GM23338 (cell line): ENCODE measurements at regions not wholly inside any gene's neighbourhood (a gene's known extent, or its start where the extent isn't known, plus 50 kb on each side); places are given as distances from the start of the nearest gene placed in this dataset.

Experiments
- ATAC-seq: fragments of 200-7000 bp; cut with Tn5 transposase; 3 replicates; pipeline ENCODE4 v1.9.1; 2020
- DNase-seq: peaks from one replicate; pipeline ENCODE4 v3.0.0-alpha.2; 2015; ENCODE audit warnings: low spot score
- H2AFZ ChIP-seq: fragments of 200-600 bp; sonication (generic); 2 replicates; pipeline ENCODE4 v1.8.0; 2016; ENCODE audit warnings: antibody characterized with exemption, mild to moderate bottlenecking, moderate library complexity
- H3F3A ChIP-seq: fragments of 200-600 bp; sonication (generic); replicated peaks from 2 replicates; pipeline ENCODE4 v1.8.0; 2017; ENCODE audit warnings: antibody characterized with exemption, mixed run types, low read depth
- H3K27ac ChIP-seq: fragments of 200-600 bp; sonication (generic); 2 replicates; pipeline ENCODE4 v1.6.1; 2016; ENCODE audit warnings: low read depth
- H3K27me3 ChIP-seq: fragments of 200-600 bp; sonication (generic); 2 replicates; pipeline ENCODE4 v1.8.0; 2016; ENCODE audit warnings: mild to moderate bottlenecking, mixed run types, moderate library complexity; ENCODE audit not compliant: insufficient read depth
- H3K36me3 ChIP-seq: fragments of 200-600 bp; sonication (generic); 2 replicates; pipeline ENCODE4 v1.8.0; 2016; ENCODE audit warnings: mild to moderate bottlenecking; ENCODE audit not compliant: insufficient read depth
- H3K4me1 ChIP-seq: fragments of 200-600 bp; sonication (generic); 2 replicates; pipeline ENCODE4 v1.8.0; 2016; ENCODE audit warnings: mild to moderate bottlenecking, moderate library complexity; ENCODE audit not compliant: insufficient read depth
- H3K4me2 ChIP-seq: fragments of 200-600 bp; sonication (generic); 2 replicates; pipeline ENCODE4 v1.7.1; 2017; ENCODE audit warnings: mixed run types
- H3K4me3 ChIP-seq: fragments of 200-600 bp; sonication (generic); 2 replicates; pipeline ENCODE4 v1.6.1; 2016; ENCODE audit warnings: mixed run types
- H3K79me2 ChIP-seq: fragments of 200-600 bp; sonication (generic); replicated peaks from 2 replicates; pipeline ENCODE4 v1.8.0; 2017; ENCODE audit warnings: mild to moderate bottlenecking; ENCODE audit not compliant: insufficient read depth
- H3K9me2 ChIP-seq: fragments of 200-600 bp; sonication (generic); 2 replicates; pipeline ENCODE4 v1.8.0; 2017; ENCODE audit not compliant: insufficient read depth
- H4K20me1 ChIP-seq: fragments of 200-600 bp; sonication (generic); replicated peaks from 2 replicates; pipeline ENCODE4 v1.8.0; 2017; ENCODE audit warnings: mild to moderate bottlenecking; ENCODE audit not compliant: insufficient read depth
- H3K27ac Mint-ChIP-seq: 2 replicates; pipeline ENCODE4 v1.8.0; 2020; ENCODE audit warnings: inconsistent platforms, mild to moderate bottlenecking, moderate library complexity, mixed read lengths
- H3K27me3 Mint-ChIP-seq: 3 replicates; pipeline ENCODE4 v1.8.0; 2022; ENCODE audit warnings: low read depth, mild to moderate bottlenecking, moderate library complexity, mixed read lengths, inconsistent platforms; ENCODE audit not compliant: insufficient read depth, poor library complexity
- H3K36me3 Mint-ChIP-seq: 3 replicates; pipeline ENCODE4 v1.8.0; 2021; ENCODE audit warnings: low read depth, mild to moderate bottlenecking, inconsistent platforms, moderate library complexity, mixed read lengths
- H3K4me1 Mint-ChIP-seq: 3 replicates; pipeline ENCODE4 v1.8.0; 2020; ENCODE audit warnings: mild to moderate bottlenecking, inconsistent platforms, mixed read lengths
- H3K4me3 Mint-ChIP-seq: 3 replicates; pipeline ENCODE4 v1.8.0; 2021; ENCODE audit warnings: moderate library complexity, mild to moderate bottlenecking, inconsistent platforms, mixed read lengths
- H3K9me3 Mint-ChIP-seq: 3 replicates; pipeline ENCODE4 v1.8.0; 2020; ENCODE audit warnings: moderate library complexity, mild to moderate bottlenecking, inconsistent platforms, mixed read lengths
- CREB1 ChIP-seq: fragments of 250-450 bp; sonication (Bioruptor Pico); IDR thresholded peaks from 2 replicates; pipeline ENCODE4 v1.5.0; 2020; ENCODE audit warnings: low read depth, mild to moderate bottlenecking, moderate library complexity
- EZH2 ChIP-seq: fragments of 200-600 bp; sonication (generic); IDR thresholded peaks from one replicate; pipeline ENCODE4 v1.8.0; 2017; ENCODE audit warnings: antibody characterized with exemption, mild to moderate bottlenecking, low read depth; ENCODE audit not compliant: unreplicated experiment
- EZH2phosphoT487 ChIP-seq: fragments of 200-600 bp; sonication (generic); IDR thresholded peaks from one replicate; pipeline ENCODE4 v1.8.1; 2018; ENCODE audit warnings: antibody characterized with exemption; ENCODE audit not compliant: unreplicated experiment
- JUNB ChIP-seq: IDR thresholded peaks from one replicate; pipeline ENCODE4 v1.6.1; 2016; ENCODE audit warnings: antibody characterized with exemption; ENCODE audit not compliant: unreplicated experiment
- NANOG ChIP-seq: IDR thresholded peaks from 2 replicates; pipeline ENCODE4 v1.6.1; 2016; ENCODE audit warnings: antibody characterized with exemption, borderline replicate concordance
- POLR2AphosphoS5 ChIP-seq: IDR thresholded peaks from 2 replicates; pipeline ENCODE4 v1.6.1; 2016; ENCODE audit warnings: antibody characterized with exemption, low read depth
- STAT1 ChIP-seq: IDR thresholded peaks from one replicate; pipeline ENCODE4 v1.6.1; 2016; ENCODE audit warnings: antibody characterized with exemption; ENCODE audit not compliant: unreplicated experiment
- ZNF114 ChIP-seq: fragments of 250-450 bp; sonication (Bioruptor Pico); IDR thresholded peaks from 2 replicates; pipeline ENCODE4 v1.5.0; 2020; ENCODE audit warnings: mild to moderate bottlenecking, moderate library complexity
- ZNF331 ChIP-seq: fragments of 250-450 bp; sonication (Bioruptor Pico); IDR thresholded peaks from 2 replicates; pipeline ENCODE4 v1.5.0; 2020; ENCODE audit warnings: low read depth, mild to moderate bottlenecking, moderate library complexity
- TF ChIP-seq, protein P1 (sequence below): IDR thresholded peaks from one replicate; pipeline ENCODE4 v1.6.1; 2018; ENCODE audit warnings: antibody characterized with exemption; ENCODE audit not compliant: unreplicated experiment
- TF ChIP-seq, protein P2 (sequence below): fragments of 250-450 bp; sonication (Bioruptor Pico); IDR thresholded peaks from 2 replicates; pipeline ENCODE4 v1.5.0; 2020; ENCODE audit warnings: mild to moderate bottlenecking, moderate library complexity

DNA sequence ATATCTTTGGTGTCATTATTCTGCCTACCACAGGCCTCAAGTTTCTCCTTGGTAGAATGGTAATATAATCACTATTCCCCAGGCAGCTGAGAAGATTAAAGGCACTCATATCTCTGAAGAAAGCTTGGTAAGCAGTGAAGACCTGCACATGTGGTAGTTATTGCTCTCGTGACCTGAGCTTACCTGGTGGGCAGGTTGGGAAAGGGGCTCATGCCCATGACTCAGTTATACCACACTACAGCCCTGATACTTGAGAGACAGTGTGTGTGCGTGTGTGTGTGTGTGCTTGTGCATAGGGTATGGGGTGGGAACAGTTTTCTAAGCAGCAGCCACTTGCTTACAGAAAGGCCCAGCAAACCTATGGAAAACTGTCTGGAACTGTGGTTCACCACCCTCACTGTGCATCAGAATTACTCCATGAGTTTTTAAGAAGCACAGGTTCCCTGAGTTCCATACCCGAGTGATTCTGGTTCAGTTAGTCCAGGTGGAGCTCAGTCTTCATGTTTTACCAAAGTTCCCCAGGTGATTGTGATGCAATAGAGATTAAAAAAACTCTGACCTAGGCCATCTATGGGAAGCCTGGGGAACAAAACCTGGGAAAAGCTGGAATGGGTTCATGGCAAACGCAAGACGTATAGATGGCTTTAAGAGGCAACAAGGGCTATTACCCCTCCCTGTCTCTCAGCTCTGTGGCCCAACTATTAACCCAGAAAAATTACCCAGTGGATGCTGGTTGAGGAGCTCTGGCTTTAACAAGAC lies 79.0 kb upstream of the ZBED5 start:
- Histone ChIP-seq H3K36me3 (no peaks in the 10 kb centered on the region), H3K4me2 (no peak overlapping the region), H3K79me2 (no peaks in the 10 kb centered on the region), H2AFZ (peak overlapping the region; percentile 69), H3K4me3 (no peak overlapping the region), H3K9me2 (0 out of 2 replicates have a peak, but pooled peaks cover 5% of the 10 kb centered on the region), H3K27ac (no peak overlapping the region), H3K27me3 (no peaks in the 10 kb centered on the region), H4K20me1 (no peaks in the 10 kb centered on the region), H3F3A (no peaks in the 10 kb centered on the region), H3K4me1 (peaks cover 9% of the 10 kb centered on the region; the same call in 1 of the 2 replicates)
- Mint-ChIP-seq H3K36me3 (no peaks in the 10 kb centered on the region), H3K27me3 (peaks cover 1% of the 10 kb centered on the region), H3K4me1 (peaks cover 14% of the 10 kb centered on the region), H3K4me3 (no peak overlapping the region), H3K27ac (no peak overlapping the region), H3K9me3 (peaks cover 4% of the 10 kb centered on the region; the same call in 1 of the 3 replicates)
- ATAC-seq (no peak), DNase-seq (no peak)
- TF ChIP-seq CREB1 (CRISPR knock-in tag), result no peak
- no peak for TF ChIP-seq POLR2AphosphoS5
- TF ChIP-seq JUNB, result no peak

DNA sequence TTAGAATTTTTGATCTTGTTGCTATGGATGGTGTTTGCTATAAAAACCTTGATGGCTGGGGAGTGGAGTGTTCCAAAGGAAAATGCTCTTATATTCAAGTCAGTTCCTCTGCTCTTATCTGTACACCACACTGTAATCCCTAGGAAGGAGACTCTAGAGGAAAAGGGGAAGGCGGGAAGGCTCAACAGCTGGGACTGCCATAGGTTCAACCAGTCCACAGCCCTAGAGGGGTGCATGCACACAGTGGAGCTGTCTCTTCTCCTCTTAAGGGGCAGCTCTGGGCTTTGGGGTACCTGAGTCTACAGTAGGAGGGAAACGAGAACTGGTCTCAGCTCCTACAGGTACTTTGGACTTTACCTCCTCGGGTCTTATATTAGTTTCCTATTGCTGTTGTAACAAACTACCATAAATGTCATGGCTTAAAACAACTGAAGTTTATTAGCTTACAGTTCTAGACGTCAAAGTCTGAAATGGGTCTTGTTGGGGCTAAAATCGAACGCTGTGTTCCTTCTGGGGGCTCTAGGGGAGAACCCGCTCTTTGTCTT lies 77.2 kb upstream of the ZBED5 start:
- Histone ChIP-seq H2AFZ (no peak overlapping the region), H3K36me3 (no peaks in the 10 kb centered on the region), H3K4me2 (peak overlapping the region; percentile 75; the same call in 1 of the 2 replicates), H3K27me3 (peaks cover 6% of the 10 kb centered on the region), H3K4me1 (peaks cover 9% of the 10 kb centered on the region), H3K79me2 (no peaks in the 10 kb centered on the region), H3K9me2 (0 out of 2 replicates have a peak, but pooled peaks cover 5% of the 10 kb centered on the region), H3F3A (no peaks in the 10 kb centered on the region), H3K4me3 (peak overlapping the region; percentile 57), H4K20me1 (no peaks in the 10 kb centered on the region), H3K27ac (no peak overlapping the region)
- peaks cover 19% of the 10 kb centered on the region for H3K4me1 Mint-ChIP-seq
- DNase-seq (no peak), ATAC-seq (no peak)
- H3K4me3 Mint-ChIP-seq, result peak overlapping the region; percentile 81
- H3K36me3 Mint-ChIP-seq, result no peaks in the 10 kb centered on the region
- H3K9me3 Mint-ChIP-seq, result peaks cover 4% of the 10 kb centered on the region; the same call in 1 of the 3 replicates
- H3K27me3 Mint-ChIP-seq, result peaks cover 9% of the 10 kb centered on the region
- no peak overlapping the region for H3K27ac Mint-ChIP-seq
- TF ChIP-seq NANOG (no peak), EZH2 (no peak), ZNF114 (CRISPR knock-in tag) (no peak), CREB1 (CRISPR knock-in tag) (no peak), EZH2phosphoT487 (no peak), POLR2AphosphoS5 (no peak), JUNB (no peak), ZNF331 (CRISPR knock-in tag) (no peak), STAT1 (no peak)
- TF ChIP-seq, protein P1, sequence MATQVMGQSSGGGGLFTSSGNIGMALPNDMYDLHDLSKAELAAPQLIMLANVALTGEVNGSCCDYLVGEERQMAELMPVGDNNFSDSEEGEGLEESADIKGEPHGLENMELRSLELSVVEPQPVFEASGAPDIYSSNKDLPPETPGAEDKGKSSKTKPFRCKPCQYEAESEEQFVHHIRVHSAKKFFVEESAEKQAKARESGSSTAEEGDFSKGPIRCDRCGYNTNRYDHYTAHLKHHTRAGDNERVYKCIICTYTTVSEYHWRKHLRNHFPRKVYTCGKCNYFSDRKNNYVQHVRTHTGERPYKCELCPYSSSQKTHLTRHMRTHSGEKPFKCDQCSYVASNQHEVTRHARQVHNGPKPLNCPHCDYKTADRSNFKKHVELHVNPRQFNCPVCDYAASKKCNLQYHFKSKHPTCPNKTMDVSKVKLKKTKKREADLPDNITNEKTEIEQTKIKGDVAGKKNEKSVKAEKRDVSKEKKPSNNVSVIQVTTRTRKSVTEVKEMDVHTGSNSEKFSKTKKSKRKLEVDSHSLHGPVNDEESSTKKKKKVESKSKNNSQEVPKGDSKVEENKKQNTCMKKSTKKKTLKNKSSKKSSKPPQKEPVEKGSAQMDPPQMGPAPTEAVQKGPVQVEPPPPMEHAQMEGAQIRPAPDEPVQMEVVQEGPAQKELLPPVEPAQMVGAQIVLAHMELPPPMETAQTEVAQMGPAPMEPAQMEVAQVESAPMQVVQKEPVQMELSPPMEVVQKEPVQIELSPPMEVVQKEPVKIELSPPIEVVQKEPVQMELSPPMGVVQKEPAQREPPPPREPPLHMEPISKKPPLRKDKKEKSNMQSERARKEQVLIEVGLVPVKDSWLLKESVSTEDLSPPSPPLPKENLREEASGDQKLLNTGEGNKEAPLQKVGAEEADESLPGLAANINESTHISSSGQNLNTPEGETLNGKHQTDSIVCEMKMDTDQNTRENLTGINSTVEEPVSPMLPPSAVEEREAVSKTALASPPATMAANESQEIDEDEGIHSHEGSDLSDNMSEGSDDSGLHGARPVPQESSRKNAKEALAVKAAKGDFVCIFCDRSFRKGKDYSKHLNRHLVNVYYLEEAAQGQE, result no peak
- TF ChIP-seq, protein P2, sequence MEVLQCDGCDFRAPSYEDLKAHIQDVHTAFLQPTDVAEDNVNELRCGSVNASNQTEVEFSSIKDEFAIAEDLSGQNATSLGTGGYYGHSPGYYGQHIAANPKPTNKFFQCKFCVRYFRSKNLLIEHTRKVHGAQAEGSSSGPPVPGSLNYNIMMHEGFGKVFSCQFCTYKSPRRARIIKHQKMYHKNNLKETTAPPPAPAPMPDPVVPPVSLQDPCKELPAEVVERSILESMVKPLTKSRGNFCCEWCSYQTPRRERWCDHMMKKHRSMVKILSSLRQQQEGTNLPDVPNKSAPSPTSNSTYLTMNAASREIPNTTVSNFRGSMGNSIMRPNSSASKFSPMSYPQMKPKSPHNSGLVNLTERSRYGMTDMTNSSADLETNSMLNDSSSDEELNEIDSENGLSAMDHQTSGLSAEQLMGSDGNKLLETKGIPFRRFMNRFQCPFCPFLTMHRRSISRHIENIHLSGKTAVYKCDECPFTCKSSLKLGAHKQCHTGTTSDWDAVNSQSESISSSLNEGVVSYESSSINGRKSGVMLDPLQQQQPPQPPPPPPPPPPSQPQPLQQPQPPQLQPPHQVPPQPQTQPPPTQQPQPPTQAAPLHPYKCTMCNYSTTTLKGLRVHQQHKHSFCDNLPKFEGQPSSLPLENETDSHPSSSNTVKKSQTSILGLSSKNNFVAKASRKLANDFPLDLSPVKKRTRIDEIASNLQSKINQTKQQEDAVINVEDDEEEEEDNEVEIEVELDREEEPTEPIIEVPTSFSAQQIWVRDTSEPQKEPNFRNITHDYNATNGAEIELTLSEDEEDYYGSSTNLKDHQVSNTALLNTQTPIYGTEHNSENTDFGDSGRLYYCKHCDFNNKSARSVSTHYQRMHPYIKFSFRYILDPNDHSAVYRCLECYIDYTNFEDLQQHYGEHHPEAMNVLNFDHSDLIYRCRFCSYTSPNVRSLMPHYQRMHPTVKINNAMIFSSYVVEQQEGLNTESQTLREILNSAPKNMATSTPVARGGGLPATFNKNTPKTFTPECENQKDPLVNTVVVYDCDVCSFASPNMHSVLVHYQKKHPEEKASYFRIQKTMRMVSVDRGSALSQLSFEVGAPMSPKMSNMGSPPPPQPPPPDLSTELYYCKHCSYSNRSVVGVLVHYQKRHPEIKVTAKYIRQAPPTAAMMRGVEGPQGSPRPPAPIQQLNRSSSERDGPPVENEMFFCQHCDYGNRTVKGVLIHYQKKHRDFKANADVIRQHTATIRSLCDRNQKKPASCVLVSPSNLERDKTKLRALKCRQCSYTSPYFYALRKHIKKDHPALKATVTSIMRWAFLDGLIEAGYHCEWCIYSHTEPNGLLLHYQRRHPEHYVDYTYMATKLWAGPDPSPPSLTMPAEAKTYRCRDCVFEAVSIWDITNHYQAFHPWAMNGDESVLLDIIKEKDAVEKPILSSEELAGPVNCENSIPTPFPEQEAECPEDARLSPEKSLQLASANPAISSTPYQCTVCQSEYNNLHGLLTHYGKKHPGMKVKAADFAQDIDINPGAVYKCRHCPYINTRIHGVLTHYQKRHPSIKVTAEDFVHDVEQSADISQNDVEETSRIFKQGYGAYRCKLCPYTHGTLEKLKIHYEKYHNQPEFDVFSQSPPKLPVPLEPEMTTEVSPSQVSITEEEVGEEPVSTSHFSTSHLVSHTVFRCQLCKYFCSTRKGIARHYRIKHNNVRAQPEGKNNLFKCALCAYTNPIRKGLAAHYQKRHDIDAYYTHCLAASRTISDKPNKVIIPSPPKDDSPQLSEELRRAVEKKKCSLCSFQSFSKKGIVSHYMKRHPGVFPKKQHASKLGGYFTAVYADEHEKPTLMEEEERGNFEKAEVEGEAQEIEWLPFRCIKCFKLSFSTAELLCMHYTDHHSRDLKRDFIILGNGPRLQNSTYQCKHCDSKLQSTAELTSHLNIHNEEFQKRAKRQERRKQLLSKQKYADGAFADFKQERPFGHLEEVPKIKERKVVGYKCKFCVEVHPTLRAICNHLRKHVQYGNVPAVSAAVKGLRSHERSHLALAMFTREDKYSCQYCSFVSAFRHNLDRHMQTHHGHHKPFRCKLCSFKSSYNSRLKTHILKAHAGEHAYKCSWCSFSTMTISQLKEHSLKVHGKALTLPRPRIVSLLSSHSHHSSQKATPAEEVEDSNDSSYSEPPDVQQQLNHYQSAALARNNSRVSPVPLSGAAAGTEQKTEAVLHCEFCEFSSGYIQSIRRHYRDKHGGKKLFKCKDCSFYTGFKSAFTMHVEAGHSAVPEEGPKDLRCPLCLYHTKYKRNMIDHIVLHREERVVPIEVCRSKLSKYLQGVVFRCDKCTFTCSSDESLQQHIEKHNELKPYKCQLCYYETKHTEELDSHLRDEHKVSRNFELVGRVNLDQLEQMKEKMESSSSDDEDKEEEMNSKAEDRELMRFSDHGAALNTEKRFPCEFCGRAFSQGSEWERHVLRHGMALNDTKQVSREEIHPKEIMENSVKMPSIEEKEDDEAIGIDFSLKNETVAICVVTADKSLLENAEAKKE (CRISPR knock-in tag), result no peak
